Esophagus (tissue), 2 donors: ENCODE measurements at regions not wholly inside any gene's neighbourhood (a gene's known extent, or its start where the extent isn't known, plus 50 kb on each side); places are given as distances from the start of the nearest gene placed in this dataset.

Experiments
- H3K27ac ChIP-seq, 2 donors: one replicate each; pipeline ENCODE4 v1.5.1; 2013; ENCODE audit warnings: low read depth in 2 of 2, mild to moderate bottlenecking in 2 of 2, inconsistent platforms in 1 of 2, low read length in 1 of 2, moderate library complexity in 1 of 2
- H3K27me3 ChIP-seq, 2 donors: one replicate each; pipeline ENCODE4 v1.6.1; 2013; ENCODE audit warnings: low read length in 2 of 2, control low read depth in 1 of 2, mild to moderate bottlenecking in 1 of 2; ENCODE audit not compliant: insufficient read depth in 2 of 2, control insufficient read depth in 1 of 2
- H3K36me3 ChIP-seq, 2 donors: one replicate each; pipeline ENCODE4 v1.6.1; 2013; ENCODE audit warnings: low read length in 1 of 2; ENCODE audit not compliant: control insufficient read depth in 2 of 2, insufficient read depth in 2 of 2
- H3K4me1 ChIP-seq, 2 donors: one replicate each; pipeline ENCODE4 v1.6.1; 2013; ENCODE audit warnings: low read length in 1 of 2; ENCODE audit not compliant: control insufficient read depth in 2 of 2, insufficient read depth in 2 of 2
- H3K4me3 ChIP-seq, 2 donors: one replicate each; pipeline ENCODE4 v1.5.1; 2013; ENCODE audit warnings: low read length in 2 of 2, mild to moderate bottlenecking in 2 of 2, low read depth in 1 of 2, moderate library complexity in 1 of 2
- H3K9me3 ChIP-seq, 2 donors: one replicate each; pipeline ENCODE4 v1.6.1; 2013; ENCODE audit warnings: mild to moderate bottlenecking in 2 of 2, low read depth in 1 of 2, low read length in 1 of 2, moderate library complexity in 1 of 2; ENCODE audit not compliant: control insufficient read depth in 2 of 2, insufficient read depth in 1 of 2
- WGBS, 2 donors: extraction: QIAGEN DNeasy Blood & Tissue Kit; methylation state at CpG; one replicate each; pipeline ENCODE4 v1.1.7; 2013; 5-methylcytosine and 5-hydroxymethylcytosine counted together
- donor health status: healthy with polysubstance abuse.
- donor health status: Bipolar disorder and iron deficiency.

- Histone ChIP-seq H3K4me3 (no peak overlapping the region), H3K4me1 (no peaks in the 10 kb centered on the region), H3K9me3 (peaks cover 0 to 3% of the 10 kb centered on the region in 2 donors), H3K27me3 (no peaks in the 10 kb centered on the region), H3K27ac (no peak overlapping the region), H3K36me3 (no peaks in the 10 kb centered on the region)
- 13 to 21% methylated on average over 1 of the region's 1 CpG for WGBS, 2 donors
Measured at GRCh38 chr5:15447209-15447608, 52.8 kb upstream of the FBXL7 start.

GRCh38 chr5:15446552-15446951, 53.4 kb upstream of the FBXL7 start:
- Histone ChIP-seq H3K27ac (no peak overlapping the region), H3K36me3 (no peaks in the 10 kb centered on the region), H3K4me1 (no peaks in the 10 kb centered on the region), H3K4me3 (no peak overlapping the region), H3K27me3 (no peaks in the 10 kb centered on the region), H3K9me3 (peaks cover 0 to 3% of the 10 kb centered on the region in 2 donors)

- 69 to 85% methylated on average over 1 of the region's 1 CpG for WGBS, 2 donors
- H3K4me1 ChIP-seq = no peaks in the 10 kb centered on the region
- peaks cover 0 to 3% of the 10 kb centered on the region in 2 donors for H3K9me3 ChIP-seq
- H3K36me3 ChIP-seq = no peaks in the 10 kb centered on the region
- no peaks in the 10 kb centered on the region for H3K27me3 ChIP-seq
- H3K27ac ChIP-seq = no peak overlapping the region
- no peak overlapping the region for H3K4me3 ChIP-seq
Measured at GRCh38 chr5:15442193-15442570, 57.8 kb upstream of the FBXL7 start.

- H3K27ac ChIP-seq = no peak overlapping the region
- no peaks in the 10 kb centered on the region for H3K4me1 ChIP-seq
- H3K4me3 ChIP-seq = no peak overlapping the region
- H3K9me3 ChIP-seq = peaks cover 0 to 3% of the 10 kb centered on the region in 2 donors
- WGBS, 2 donors = 70 to 71% methylated on average over 6 of the region's 6 CpGs
- H3K36me3 ChIP-seq = no peaks in the 10 kb centered on the region
- no peaks in the 10 kb centered on the region for H3K27me3 ChIP-seq
Measured at GRCh38 chr5:15441433-15442192, 58.4 kb upstream of the FBXL7 start.

GRCh38 chr5:15440434-15440833, 59.5 kb upstream of the FBXL7 start:
- WGBS, 2 donors = 64 to 76% methylated on average over 5 of the region's 5 CpGs
- Histone ChIP-seq H3K27ac (no peak overlapping the region), H3K36me3 (no peaks in the 10 kb centered on the region), H3K27me3 (no peaks in the 10 kb centered on the region), H3K4me3 (no peak overlapping the region), H3K9me3 (no peaks in the 10 kb centered on the region), H3K4me1 (no peaks in the 10 kb centered on the region)

- H3K36me3 ChIP-seq = no peaks in the 10 kb centered on the region
- H3K9me3 ChIP-seq = no peaks in the 10 kb centered on the region
- no peak overlapping the region for H3K27ac ChIP-seq
- WGBS, 2 donors = 44 to 47% methylated on average over 1 of the region's 1 CpG
- H3K4me3 ChIP-seq = no peak overlapping the region
- no peaks in the 10 kb centered on the region for H3K27me3 ChIP-seq
- no peaks in the 10 kb centered on the region for H3K4me1 ChIP-seq
Measured at GRCh38 chr5:15439801-15440200, 60.2 kb upstream of the FBXL7 start.

- Histone ChIP-seq H3K36me3 (no peaks in the 10 kb centered on the region), H3K27ac (no peak overlapping the region), H3K9me3 (no peaks in the 10 kb centered on the region), H3K4me1 (no peaks in the 10 kb centered on the region), H3K27me3 (no peaks in the 10 kb centered on the region), H3K4me3 (no peak overlapping the region)
- 87 to 93% methylated on average over 3 of the region's 3 CpGs for WGBS, 2 donors
Measured at GRCh38 chr5:15433709-15434108, 66.3 kb upstream of the FBXL7 start.

GRCh38 chr5:15431923-15432322, 68.1 kb upstream of the FBXL7 start:
- Histone ChIP-seq H3K4me3 (no peak overlapping the region), H3K27me3 (no peaks in the 10 kb centered on the region), H3K4me1 (no peaks in the 10 kb centered on the region), H3K27ac (no peak overlapping the region), H3K9me3 (no peaks in the 10 kb centered on the region), H3K36me3 (no peaks in the 10 kb centered on the region)
- 54 to 69% methylated on average over 3 of the region's 3 CpGs for WGBS, 2 donors

GRCh38 chr5:15425766-15426165, 74.2 kb upstream of the FBXL7 start:
- Histone ChIP-seq H3K4me3 (no peak overlapping the region), H3K27me3 (no peaks in the 10 kb centered on the region), H3K36me3 (no peaks in the 10 kb centered on the region), H3K27ac (no peak overlapping the region), H3K9me3 (no peaks in the 10 kb centered on the region), H3K4me1 (no peaks in the 10 kb centered on the region)
- 22 to 31% methylated on average over 6 of the region's 6 CpGs for WGBS, 2 donors

GRCh38 chr5:15424769-15425168, 75.2 kb upstream of the FBXL7 start:
- H3K9me3 ChIP-seq = no peaks in the 10 kb centered on the region
- no peaks in the 10 kb centered on the region for H3K4me1 ChIP-seq
- no peaks in the 10 kb centered on the region for H3K36me3 ChIP-seq
- H3K27me3 ChIP-seq = no peaks in the 10 kb centered on the region
- H3K27ac ChIP-seq = no peak overlapping the region
- WGBS, 2 donors = 81% methylated on average over 3 of the region's 3 CpGs
- H3K4me3 ChIP-seq = no peak overlapping the region
